Activated CD4-positive, alpha-beta T cell treated with anti-CD3 and anti-CD28 coated beads, Interleukin-2, Interleukin-4, amounts not matched to agents 100 ng/mL and 50 ng/mL, durations not matched to agents 16 hours and 8 hours (primary cell): ENCODE measurements at regions not wholly inside any gene's neighbourhood (a gene's known extent, or its start where the extent isn't known, plus 50 kb on each side); places are given as distances from the start of the nearest gene placed in this dataset.
"Not testable (repeated sequence)": the region's sequence is repeated elsewhere in the genome, so short reads cannot be mapped to it uniquely, and the experiment has no call there.

ENCODE experiments used
- DNase-seq: peaks from one replicate; pipeline ENCODE4 v3.0.0-alpha.2; 2020; ENCODE audit warnings: low spot score

DNA sequence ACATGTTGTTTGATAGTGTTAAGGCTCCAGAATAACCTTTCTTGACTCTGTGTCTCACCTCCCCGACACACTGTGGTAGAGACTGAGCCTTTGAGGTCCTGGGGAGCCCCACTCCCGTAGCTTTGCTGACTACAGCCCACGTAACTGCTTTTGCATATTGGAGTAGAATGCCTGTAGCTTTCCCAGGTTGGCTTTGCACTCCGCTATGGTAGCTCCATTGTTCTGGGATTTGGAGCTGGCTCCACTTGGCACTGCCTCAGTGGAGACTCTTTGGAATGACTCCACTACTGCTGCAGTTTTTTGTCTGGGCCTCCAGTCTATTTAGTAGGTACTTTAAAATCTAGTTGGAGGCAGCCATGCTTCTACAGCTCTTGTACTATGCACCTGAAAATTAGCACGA is 56.2 kb upstream of the ANXA1 start:
- no peak for DNase-seq

- no peak for DNase-seq
Observed at GRCh38 chr9:73093740-73094379, 57.8 kb upstream of the ANXA1 start.

GRCh38 chr9:73093016-73093739 is 58.5 kb upstream of the ANXA1 start:
- no peak for DNase-seq

DNA sequence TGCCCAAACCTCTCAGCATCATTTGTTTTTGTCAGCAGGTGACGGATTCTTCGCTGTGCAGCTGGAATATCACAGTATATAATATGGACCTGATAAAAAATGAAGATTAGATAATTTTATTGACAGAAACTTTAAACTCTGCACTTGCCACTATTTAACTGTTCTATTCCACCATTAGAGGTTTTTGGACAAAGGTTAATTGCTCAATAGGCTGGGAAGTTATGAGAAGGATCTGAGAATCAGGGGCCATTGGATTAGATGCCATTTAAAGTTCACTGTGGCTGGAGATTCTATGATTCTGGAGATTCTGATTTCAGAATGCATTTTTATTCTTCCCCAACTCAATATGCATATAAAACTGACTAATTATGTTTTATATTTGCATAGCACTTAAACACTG is 59.8 kb upstream of the ANXA1 start:
- no peak for DNase-seq

GRCh38 chr9:73090214-73090613 is 61.5 kb upstream of the ANXA1 start:
- no peak for DNase-seq

GRCh38 chr9:73089304-73089985 is 62.2 kb upstream of the ANXA1 start:
- DNase-seq: no peak

DNA sequence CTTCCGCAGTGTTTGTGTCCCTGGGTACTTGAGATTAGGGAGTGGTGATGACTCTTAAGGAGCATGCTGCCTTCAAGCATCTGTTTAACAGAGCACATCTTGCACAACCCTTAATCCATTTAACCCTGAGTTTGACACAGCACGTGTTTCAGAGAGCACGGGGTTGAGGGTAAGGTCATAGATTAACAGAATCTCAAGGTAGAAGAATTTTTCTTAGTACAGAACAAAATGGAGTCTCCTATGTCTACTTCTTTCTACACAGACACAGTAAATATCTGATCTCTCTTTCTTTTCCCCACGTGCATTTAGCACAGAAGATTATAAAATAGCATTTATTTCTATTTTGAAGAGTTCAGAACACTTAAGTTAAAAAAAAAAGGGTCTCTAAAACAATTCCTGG is 63.8 kb upstream of the ANXA1 start:
- DNase-seq: not testable (repeated sequence)

GRCh38 chr9:73083519-73083918 is 68.1 kb upstream of the ANXA1 start:
- DNase-seq: no peak

DNA sequence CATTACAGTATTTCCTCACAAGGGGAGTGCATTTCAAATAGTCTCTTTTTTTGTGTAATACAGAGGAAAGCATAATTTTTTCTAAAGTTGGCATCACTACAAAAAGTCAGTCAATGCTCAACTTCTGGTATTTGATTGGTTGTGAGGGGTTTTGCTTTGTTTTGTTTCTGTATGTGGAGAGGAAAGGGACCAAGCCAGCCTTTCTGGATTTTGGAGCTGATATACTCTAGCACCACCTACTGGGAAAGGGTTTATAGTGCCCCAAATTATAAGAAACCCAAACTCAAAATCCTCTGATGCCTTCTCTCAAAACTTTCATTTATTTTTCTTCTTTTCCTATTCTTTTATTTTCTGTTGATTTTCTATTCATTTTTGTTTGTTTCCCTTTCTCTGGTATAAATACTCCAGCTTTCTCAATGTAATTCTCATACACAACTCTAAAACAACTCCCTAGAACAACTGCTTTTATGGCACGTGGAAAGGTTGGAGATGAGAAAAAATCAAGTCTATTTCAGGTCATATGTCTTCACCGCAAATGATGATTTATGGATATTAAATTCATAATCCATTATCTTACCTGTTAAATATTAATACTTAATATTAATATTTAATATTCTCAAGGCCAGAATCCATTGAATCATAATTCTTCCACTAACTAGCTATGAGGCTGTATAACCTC is 69.5 kb upstream of the ANXA1 start:
- peak; percentile 36 for DNase-seq

GRCh38 chr9:73080110-73080694 is 71.5 kb upstream of the ANXA1 start:
- DNase-seq: no peak

GRCh38 chr9:73079326-73079725 is 72.3 kb upstream of the ANXA1 start:
- no peak for DNase-seq

- no peak for DNase-seq
Observed at GRCh38 chr9:73077625-73078030, 74.0 kb upstream of the ANXA1 start.

GRCh38 chr9:73076970-73077369 is 74.7 kb upstream of the ANXA1 start:
- no peak for DNase-seq

DNA sequence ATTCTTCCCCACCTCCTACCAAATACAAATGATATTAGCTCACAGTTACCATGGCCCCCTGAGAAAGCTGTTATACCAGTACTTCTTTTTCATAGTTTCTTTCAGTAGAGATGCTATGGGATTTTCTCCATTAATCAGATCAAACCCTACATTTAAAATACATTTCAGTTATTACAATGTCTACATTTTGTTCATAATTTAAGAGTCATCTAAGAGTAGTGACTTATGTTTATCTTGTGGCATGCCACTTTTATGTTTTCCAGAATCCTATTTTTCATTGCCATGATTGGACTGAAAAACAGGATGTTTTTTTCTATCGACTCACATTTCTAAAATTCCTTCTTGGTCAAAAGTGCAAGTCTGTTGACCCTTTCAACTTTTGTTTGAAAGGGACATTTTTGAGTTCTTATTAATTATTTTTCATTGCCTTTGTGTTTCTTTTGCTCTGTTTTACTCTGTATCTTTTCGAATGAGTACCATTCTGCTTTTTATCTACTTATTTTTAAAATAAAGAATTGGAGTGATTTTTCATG is 77.4 kb upstream of the ANXA1 start:
- no peak for DNase-seq

DNA sequence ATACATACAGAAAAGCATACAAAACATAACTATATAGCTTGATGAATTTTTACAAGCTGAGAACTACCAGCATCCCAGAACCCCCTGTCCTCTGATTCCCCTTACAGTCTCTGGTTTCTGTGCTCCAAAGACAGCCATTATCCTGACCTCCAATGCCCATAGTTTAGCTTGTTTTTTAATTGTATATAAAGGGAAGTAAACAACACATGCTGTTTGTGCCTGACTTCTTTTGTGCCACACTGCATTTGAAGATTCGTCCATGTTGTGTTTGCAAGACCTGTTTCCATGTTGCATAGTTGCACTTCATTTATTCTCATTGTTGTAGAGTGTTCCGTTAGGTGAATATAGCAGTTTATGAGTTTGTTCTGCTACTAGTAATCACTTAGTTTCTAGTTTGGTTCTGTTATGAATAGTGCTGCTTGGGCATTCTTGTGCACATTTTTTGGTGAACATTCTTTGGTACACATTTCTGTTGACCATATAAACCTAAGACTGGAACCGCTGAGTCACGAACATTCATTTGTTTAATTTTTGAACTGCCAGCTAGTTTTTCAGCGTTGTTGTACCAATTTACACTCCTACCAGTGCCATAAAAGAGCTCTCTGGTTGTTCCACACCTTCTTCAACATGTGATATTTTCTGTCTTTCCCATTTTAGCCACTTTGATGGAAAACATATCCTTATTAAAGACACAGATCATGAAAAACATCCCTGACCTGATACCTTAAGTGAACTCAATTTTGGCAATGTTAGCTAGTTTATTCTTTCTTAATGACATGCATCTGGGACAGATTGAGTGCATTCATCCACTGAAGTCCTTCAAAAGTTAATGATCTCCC is 78.1 kb upstream of the ANXA1 start:
- DNase-seq: no peak

- no peak for DNase-seq
Observed at GRCh38 chr9:73067074-73067473, 84.6 kb upstream of the ANXA1 start.

- no peak for DNase-seq
Observed at GRCh38 chr9:73065439-73065838, 86.2 kb upstream of the ANXA1 start.

GRCh38 chr9:73064315-73064714 is 87.3 kb upstream of the ANXA1 start:
- DNase-seq: no peak

DNA sequence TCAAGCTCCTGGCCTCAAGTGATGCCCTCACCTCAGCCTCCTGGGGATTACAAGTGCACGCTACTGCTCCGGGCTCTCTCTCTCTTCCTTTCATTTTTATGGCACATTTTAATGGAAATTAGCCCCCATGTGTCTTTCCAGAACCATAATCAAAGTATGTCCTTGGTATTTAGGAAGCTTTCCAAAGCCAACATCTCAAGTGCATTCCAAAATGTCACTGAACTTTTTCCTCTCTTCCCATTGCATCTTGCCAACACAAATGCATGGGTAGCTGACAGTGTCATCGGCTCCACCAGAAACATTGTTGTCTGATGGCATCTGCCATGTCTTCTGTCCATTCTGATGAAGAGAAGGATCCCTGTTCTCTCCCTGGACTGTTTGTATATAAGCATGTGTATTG is 90.5 kb upstream of the ANXA1 start:
- no peak for DNase-seq

DNA sequence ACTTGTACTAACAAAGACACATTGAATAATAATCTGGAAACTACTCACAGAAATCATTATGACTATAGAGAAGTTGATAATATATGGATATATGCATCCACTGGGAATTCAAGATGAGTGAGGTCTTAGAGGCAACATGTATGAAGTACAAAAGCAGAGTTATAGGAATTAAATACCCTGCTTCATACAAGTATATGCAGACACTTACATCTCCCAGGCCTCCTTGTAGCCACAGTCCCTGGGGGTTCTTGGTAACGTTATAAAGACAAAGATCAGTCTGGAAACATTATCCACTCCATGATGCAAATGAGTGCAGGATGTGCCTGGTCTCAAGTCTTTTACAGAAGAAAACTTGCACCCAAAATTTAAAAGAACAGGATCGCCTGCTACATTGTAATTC is 92.4 kb upstream of the ANXA1 start:
- no peak for DNase-seq

GRCh38 chr9:73056245-73056644 is 95.4 kb upstream of the ANXA1 start:
- DNase-seq: no peak
